ENCODE measurements at regions not wholly inside any gene's neighbourhood (a gene's known extent, or its start where the extent isn't known, plus 50 kb on each side); places are given as distances from the start of the nearest gene placed in this dataset.

DNA sequence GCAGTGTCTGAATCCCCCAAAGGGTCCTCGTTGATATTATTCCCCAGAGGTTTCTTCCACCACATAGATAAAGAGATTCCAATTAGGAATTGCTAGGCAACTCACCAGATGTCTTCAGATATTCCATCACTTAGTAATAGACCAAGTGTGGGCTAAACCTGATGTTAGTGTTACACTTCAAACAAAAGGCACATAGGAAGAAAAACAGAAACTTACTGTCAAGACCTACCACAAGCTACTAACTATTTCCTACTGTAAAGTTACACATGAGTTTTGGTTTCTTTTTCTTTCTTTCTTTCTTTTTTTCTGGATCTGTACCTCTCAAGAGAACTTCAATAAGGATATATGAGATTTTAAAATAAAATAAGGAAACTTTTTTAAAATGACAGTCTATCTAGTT is 879.1 kb upstream of the NEGR1 start:
- no peaks in the 10 kb centered on the region for H3K27me3 ChIP-seq (ENCODE audit: control insufficient read depth, insufficient read depth, low read length)
- POLR2A ChIA-PET = no interaction called here
- H3K9me3 ChIP-seq (ENCODE audit: control insufficient read depth, insufficient read depth, low read length) = 0 out of 2 replicates have a peak, but pooled peaks cover 3% of the 10 kb centered on the region
- TF ChIP-seq, protein P1, sequence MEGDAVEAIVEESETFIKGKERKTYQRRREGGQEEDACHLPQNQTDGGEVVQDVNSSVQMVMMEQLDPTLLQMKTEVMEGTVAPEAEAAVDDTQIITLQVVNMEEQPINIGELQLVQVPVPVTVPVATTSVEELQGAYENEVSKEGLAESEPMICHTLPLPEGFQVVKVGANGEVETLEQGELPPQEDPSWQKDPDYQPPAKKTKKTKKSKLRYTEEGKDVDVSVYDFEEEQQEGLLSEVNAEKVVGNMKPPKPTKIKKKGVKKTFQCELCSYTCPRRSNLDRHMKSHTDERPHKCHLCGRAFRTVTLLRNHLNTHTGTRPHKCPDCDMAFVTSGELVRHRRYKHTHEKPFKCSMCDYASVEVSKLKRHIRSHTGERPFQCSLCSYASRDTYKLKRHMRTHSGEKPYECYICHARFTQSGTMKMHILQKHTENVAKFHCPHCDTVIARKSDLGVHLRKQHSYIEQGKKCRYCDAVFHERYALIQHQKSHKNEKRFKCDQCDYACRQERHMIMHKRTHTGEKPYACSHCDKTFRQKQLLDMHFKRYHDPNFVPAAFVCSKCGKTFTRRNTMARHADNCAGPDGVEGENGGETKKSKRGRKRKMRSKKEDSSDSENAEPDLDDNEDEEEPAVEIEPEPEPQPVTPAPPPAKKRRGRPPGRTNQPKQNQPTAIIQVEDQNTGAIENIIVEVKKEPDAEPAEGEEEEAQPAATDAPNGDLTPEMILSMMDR (IDR thresholded peaks at IDR 0.05; ENCODE audit: low read depth, low read length) = no peak
- no peak overlapping the region for H3K4me3 ChIP-seq (ENCODE audit: low read depth, low read length)
- DNase-seq (ENCODE audit: low read depth, low spot score) = no peak
- CTCF ChIA-PET = no interaction called here
- H3K27ac ChIP-seq (ENCODE audit: low read depth, low read length) = no peak overlapping the region

DNA sequence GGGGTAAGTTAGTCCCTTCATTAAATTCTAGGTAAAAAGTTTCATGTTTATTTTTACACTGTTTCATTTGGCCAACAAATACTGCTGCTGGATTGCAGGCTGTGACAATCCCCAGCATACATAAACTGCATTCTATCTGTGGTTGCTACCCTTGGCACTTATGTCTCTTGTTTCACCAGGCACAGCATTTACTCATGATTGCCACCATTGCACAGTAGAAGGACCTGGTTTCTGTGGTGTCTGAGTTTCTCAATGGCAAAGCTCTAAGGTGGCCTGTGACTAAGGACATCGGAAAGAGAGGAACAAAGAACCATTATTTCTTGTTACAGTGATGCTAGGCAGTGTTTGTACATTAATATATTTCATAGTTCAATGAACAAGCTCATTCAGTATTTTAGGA is 878.4 kb upstream of the NEGR1 start:
- Histone ChIP-seq H3K27ac (ENCODE audit: low read depth, low read length) (no peak overlapping the region), H3K4me3 (ENCODE audit: low read depth, low read length) (no peak overlapping the region), H3K27me3 (ENCODE audit: control insufficient read depth, insufficient read depth, low read length) (no peaks in the 10 kb centered on the region), H3K9me3 (ENCODE audit: control insufficient read depth, insufficient read depth, low read length) (0 out of 2 replicates have a peak, but pooled peaks cover 3% of the 10 kb centered on the region)
- POLR2A ChIA-PET = no interaction called here
- CTCF ChIA-PET = no interaction called here
- TF ChIP-seq, protein P1 (IDR thresholded peaks at IDR 0.05; ENCODE audit: low read depth, low read length) = no peak
- no peak for DNase-seq (ENCODE audit: low read depth, low spot score)

DNA sequence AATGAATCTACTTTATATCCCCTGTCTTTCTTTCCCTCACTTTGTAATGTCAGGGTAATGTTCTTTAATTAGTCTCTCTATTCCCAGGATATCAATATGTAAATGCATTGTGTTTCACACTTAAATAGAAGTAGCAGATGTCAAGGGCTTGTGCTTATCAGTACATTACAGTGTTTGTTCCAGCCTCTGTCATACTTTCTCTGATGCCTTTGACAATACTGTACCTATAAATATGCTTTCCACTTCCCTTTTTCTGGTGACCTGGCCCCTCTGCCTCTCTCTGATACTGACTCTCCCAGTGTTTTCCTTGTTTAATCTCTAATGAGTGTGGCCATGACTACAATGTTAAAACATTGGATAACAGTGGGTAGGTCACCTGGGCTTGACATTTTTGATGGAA is 862.0 kb upstream of the NEGR1 start:
- Histone ChIP-seq H3K27me3 (ENCODE audit: control insufficient read depth, insufficient read depth, low read length) (no peaks in the 10 kb centered on the region), H3K4me3 (ENCODE audit: low read depth, low read length) (no peak overlapping the region), H3K27ac (ENCODE audit: low read depth, low read length) (no peak overlapping the region), H3K9me3 (ENCODE audit: control insufficient read depth, insufficient read depth, low read length) (no peaks in the 10 kb centered on the region; the same call in 1 of the 2 replicates)
- no peak for DNase-seq (ENCODE audit: low read depth, low spot score)
- CTCF ChIA-PET = no interaction called here
- TF ChIP-seq, protein P1 (IDR thresholded peaks at IDR 0.05; ENCODE audit: low read depth, low read length) = no peak
- POLR2A ChIA-PET = no interaction called here

DNA sequence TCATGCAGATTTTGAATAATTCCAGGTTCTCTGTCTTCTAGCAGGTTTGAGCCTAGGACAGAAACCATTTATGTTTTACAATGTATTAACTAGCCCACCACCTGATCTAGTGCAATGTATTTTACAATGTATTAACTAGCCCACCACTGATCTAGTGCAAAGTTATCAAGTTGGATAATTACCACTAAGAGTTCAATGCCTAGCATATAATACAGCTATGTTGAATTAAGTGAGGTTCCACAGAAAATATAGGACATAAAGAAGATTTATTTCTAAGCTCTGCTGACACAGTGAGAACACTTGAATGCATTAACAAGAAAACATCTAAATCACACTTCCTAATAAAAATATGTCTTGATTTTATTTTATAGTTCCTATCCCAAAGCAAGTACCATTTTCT is 854.6 kb upstream of the NEGR1 start:
- Histone ChIP-seq H3K9me3 (ENCODE audit: control insufficient read depth, insufficient read depth, low read length) (no peaks in the 10 kb centered on the region), H3K4me3 (ENCODE audit: low read depth, low read length) (no peak overlapping the region), H3K27me3 (ENCODE audit: control insufficient read depth, insufficient read depth, low read length) (no peaks in the 10 kb centered on the region), H3K27ac (ENCODE audit: low read depth, low read length) (no peak overlapping the region)
- DNase-seq (ENCODE audit: low read depth, low spot score) = no peak
- CTCF ChIA-PET = no interaction called here
- TF ChIP-seq, protein P1 (IDR thresholded peaks at IDR 0.05; ENCODE audit: low read depth, low read length) = no peak
- POLR2A ChIA-PET = no interaction called here

DNA sequence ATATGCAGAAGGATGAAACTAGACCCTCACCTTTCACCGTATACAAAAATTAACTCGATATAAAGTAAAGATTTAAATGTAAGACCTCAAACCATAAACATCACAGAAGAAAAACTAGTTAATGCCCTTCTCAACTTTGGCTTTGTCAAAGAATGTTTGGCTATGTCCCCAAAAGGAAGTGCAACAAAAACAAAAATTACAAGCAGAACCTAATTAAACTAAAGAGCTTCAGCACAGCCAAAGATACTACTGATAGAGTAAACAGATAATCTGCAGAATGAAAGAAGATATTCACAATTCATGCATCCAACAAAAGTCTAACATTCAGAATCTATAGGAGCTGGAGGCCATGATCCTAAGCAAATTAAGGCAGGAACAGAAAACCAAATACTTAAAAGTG is 824.6 kb upstream of the NEGR1 start:
- Histone ChIP-seq H3K27ac (ENCODE audit: low read depth, low read length) (no peak overlapping the region), H3K4me3 (ENCODE audit: low read depth, low read length) (no peak overlapping the region), H3K9me3 (ENCODE audit: control insufficient read depth, insufficient read depth, low read length) (peaks cover 16% of the 10 kb centered on the region), H3K27me3 (ENCODE audit: control insufficient read depth, insufficient read depth, low read length) (no peaks in the 10 kb centered on the region)
- TF ChIP-seq, protein P1 (IDR thresholded peaks at IDR 0.05; ENCODE audit: low read depth, low read length) = no peak
- DNase-seq (ENCODE audit: low read depth, low spot score) = no peak
- CTCF ChIA-PET = no interaction called here
- POLR2A ChIA-PET = no interaction called here
